ENCODE measurements at regions not wholly inside any gene's neighbourhood (a gene's known extent, or its start where the extent isn't known, plus 50 kb on each side); places are given as distances from the start of the nearest gene placed in this dataset.

- ChIA-PET CTCF (no interaction called here), POLR2A (no interaction called here)
- no peaks in the 10 kb centered on the region for H3K36me3 Mint-ChIP-seq
- H3K4me3 Mint-ChIP-seq: no peak overlapping the region
- no peak for ATAC-seq
- H3K4me1 Mint-ChIP-seq: peaks cover 19% of the 10 kb centered on the region
- H3K27me3 Mint-ChIP-seq (ENCODE audit: low read depth): no peaks in the 10 kb centered on the region; the same call in 1 of the 2 replicates
- TF ChIP-seq RORB (CRISPR knock-in tag; IDR thresholded peaks at IDR 0.05): no peak
- no peak for TF ChIP-seq STAT6 (CRISPR knock-in tag; conservative IDR thresholded peaks at IDR 0.05; ENCODE audit: low read depth)
- TF ChIP-seq OVOL2 (CRISPR knock-in tag; IDR thresholded peaks at IDR 0.05; ENCODE audit: borderline replicate concordance): no peak
- no peak for TF ChIP-seq IRF1 (CRISPR knock-in tag; IDR thresholded peaks at IDR 0.05)
- no peak for TF ChIP-seq MYBL2 (CRISPR knock-in tag; IDR thresholded peaks at IDR 0.05)
- no peak for TF ChIP-seq TEAD1 (CRISPR knock-in tag; IDR thresholded peaks at IDR 0.05)
- TF ChIP-seq ZMAT4 (CRISPR knock-in tag; IDR thresholded peaks at IDR 0.05): no peak
- no peak for TF ChIP-seq CBFB (CRISPR knock-in tag; IDR thresholded peaks at IDR 0.05; ENCODE audit: low read depth)
- TF ChIP-seq MLX (CRISPR knock-in tag; IDR thresholded peaks at IDR 0.05): no peak
- no peak for TF ChIP-seq JAZF1 (CRISPR knock-in tag; IDR thresholded peaks at IDR 0.05)
- no peak for TF ChIP-seq ZNF532 (CRISPR knock-in tag; IDR thresholded peaks at IDR 0.05; ENCODE audit: borderline replicate concordance)
- TF ChIP-seq HMGA2 (CRISPR knock-in tag; IDR thresholded peaks at IDR 0.05): no peak
- TF ChIP-seq AR (CRISPR knock-in tag; IDR thresholded peaks at IDR 0.05): no peak
- TF ChIP-seq ZNF121 (CRISPR knock-in tag; IDR thresholded peaks at IDR 0.05): no peak
- no peak for TF ChIP-seq RELA (CRISPR knock-in tag; IDR thresholded peaks at IDR 0.05; ENCODE audit: borderline replicate concordance)
- H3K9me3 Mint-ChIP-seq: no peaks in the 10 kb centered on the region
- no peak overlapping the region for H3K27ac Mint-ChIP-seq
- DNase-seq (ENCODE audit: low spot score): no peak
These were observed 1181.4 kb downstream of the RPA4 start for GRCh38 chrX:98065151-98065550.
